ENCODE measurements at regions not wholly inside any gene's neighbourhood (a gene's known extent, or its start where the extent isn't known, plus 50 kb on each side); places are given as distances from the start of the nearest gene placed in this dataset.

GRCh38 chr16:73143576-73144422, 95.9 kb upstream of the ZFHX3 start:
- TF ChIP-seq CTCF (IDR thresholded peaks at IDR 0.05; ENCODE audit: poor library complexity) = no peak
- TF ChIP-seq EZH2phosphoT487 (IDR thresholded peaks at IDR 0.05; ENCODE audit: low read depth, severe bottlenecking, unreplicated experiment) = no peak
- no peak for TF ChIP-seq EZH2 (IDR thresholded peaks at IDR 0.05; ENCODE audit: borderline replicate concordance)
